ENCODE measurements at regions not wholly inside any gene's neighbourhood (a gene's known extent, or its start where the extent isn't known, plus 50 kb on each side); places are given as distances from the start of the nearest gene placed in this dataset.

GRCh38 chrX:4841216-4841745, 1127.8 kb upstream of the PRKX start:
- no peak for TF ChIP-seq CTCF (IDR thresholded peaks at IDR 0.05; ENCODE audit: control extremely low read depth, extremely low read depth)
- Histone ChIP-seq H3K36me3 (ENCODE audit: control insufficient read depth in 4 of 4, insufficient read depth in 4 of 4, low read length in 4 of 4) (no peaks in the 10 kb centered on the region), H3K9me3 (ENCODE audit: control insufficient read depth in 4 of 4, insufficient read depth in 3 of 4, low read length in 3 of 4) (no peaks in the 10 kb centered on the region), H3K4me1 (ENCODE audit: control insufficient read depth in 5 of 5, insufficient read depth in 5 of 5, low read length in 5 of 5) (no peaks in the 10 kb centered on the region), H3K9ac (ENCODE audit: insufficient read depth in 1 of 2, low read length in 2 of 2) (no peak overlapping the region), H3K4me3 (no peak overlapping the region), H3K27ac (ENCODE audit: low read depth in 1 of 2, low read length in 1 of 2) (no peak overlapping the region), H3K27me3 (ENCODE audit: control insufficient read depth in 3 of 3, insufficient read depth in 3 of 3, low read length in 2 of 3) (peaks cover 0 to 6% (median 0%) of the 10 kb centered on the region in 3 donors)
- DNase-seq (peak in 1 of 3 donors; percentile 2), ATAC-seq (ENCODE audit: insufficient read depth, low FRiP score) (no peak)
- WGBS, 2 donors, result 41 to 81% methylated on average over 2 of the region's 2 CpGs

GRCh38 chrX:4831574-4831973, 1118.1 kb upstream of the PRKX start:
- no peak overlapping the region for H3K27ac ChIP-seq (ENCODE audit: low read depth in 1 of 2, low read length in 1 of 2)
- H3K9me3 ChIP-seq (ENCODE audit: control insufficient read depth in 4 of 4, insufficient read depth in 3 of 4, low read length in 3 of 4), result peaks cover 0 to 3% (median 1%) of the 10 kb centered on the region in 4 donors
- TF ChIP-seq CTCF (IDR thresholded peaks at IDR 0.05; ENCODE audit: control extremely low read depth, extremely low read depth), result no peak
- H3K9ac ChIP-seq (ENCODE audit: insufficient read depth in 1 of 2, low read length in 2 of 2), result no peak overlapping the region
- no peaks in the 10 kb centered on the region for H3K4me1 ChIP-seq (ENCODE audit: control insufficient read depth in 5 of 5, insufficient read depth in 5 of 5, low read length in 5 of 5)
- ATAC-seq (ENCODE audit: insufficient read depth, low FRiP score) (no peak), DNase-seq (no peak)
- H3K27me3 ChIP-seq (ENCODE audit: control insufficient read depth in 3 of 3, insufficient read depth in 3 of 3, low read length in 2 of 3), result peaks cover 0 to 4% (median 0%) of the 10 kb centered on the region in 3 donors
- H3K36me3 ChIP-seq (ENCODE audit: control insufficient read depth in 4 of 4, insufficient read depth in 4 of 4, low read length in 4 of 4), result no peaks in the 10 kb centered on the region
- WGBS, 2 donors, result 62 to 86% methylated on average over 1 of the region's 1 CpG
- no peak overlapping the region for H3K4me3 ChIP-seq

DNA sequence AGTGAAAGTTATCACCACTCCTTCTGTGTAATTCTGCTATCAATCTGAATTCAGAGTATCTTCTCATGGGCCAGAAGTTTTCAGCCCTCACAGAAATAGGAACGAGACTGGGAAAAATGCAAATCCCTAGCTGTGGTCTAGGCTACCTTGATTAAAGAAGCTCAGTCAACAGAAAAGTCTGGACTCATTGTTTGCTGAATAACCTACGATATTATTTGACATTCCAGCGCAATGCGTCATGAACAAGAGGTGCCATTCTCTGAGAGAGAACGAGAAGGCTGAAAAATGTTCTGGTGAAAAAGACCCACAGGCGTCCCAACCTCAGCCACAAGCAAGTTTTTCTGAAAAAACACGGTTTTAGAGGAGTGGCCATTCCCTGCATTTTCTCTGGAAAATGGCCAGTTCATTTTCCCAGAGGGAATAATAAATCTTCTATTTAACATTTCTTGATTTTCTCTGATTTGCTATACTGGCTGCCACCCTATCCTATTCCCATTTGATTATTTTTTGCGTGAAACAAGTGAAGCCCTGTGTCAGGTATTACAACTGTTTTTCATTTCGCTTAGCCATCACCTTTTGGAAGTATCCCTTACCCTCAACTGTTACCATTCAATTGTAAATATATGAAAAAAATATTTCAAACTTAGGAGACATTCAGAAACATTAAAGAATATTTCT, 1117.6 kb upstream of the PRKX start:
- H3K9ac ChIP-seq (ENCODE audit: insufficient read depth in 1 of 2, low read length in 2 of 2), result no peak overlapping the region
- 67 to 90% methylated on average over 9 of the region's 9 CpGs for WGBS, 2 donors
- H3K27me3 ChIP-seq (ENCODE audit: control insufficient read depth in 3 of 3, insufficient read depth in 3 of 3, low read length in 2 of 3), result peaks cover 0 to 4% (median 0%) of the 10 kb centered on the region in 3 donors
- H3K27ac ChIP-seq (ENCODE audit: low read depth in 1 of 2, low read length in 1 of 2), result no peak overlapping the region
- no peaks in the 10 kb centered on the region for H3K36me3 ChIP-seq (ENCODE audit: control insufficient read depth in 4 of 4, insufficient read depth in 4 of 4, low read length in 4 of 4)
- no peaks in the 10 kb centered on the region for H3K4me1 ChIP-seq (ENCODE audit: control insufficient read depth in 5 of 5, insufficient read depth in 5 of 5, low read length in 5 of 5)
- H3K9me3 ChIP-seq (ENCODE audit: control insufficient read depth in 4 of 4, insufficient read depth in 3 of 4, low read length in 3 of 4), result peaks cover 0 to 3% (median 1%) of the 10 kb centered on the region in 4 donors
- TF ChIP-seq CTCF (IDR thresholded peaks at IDR 0.05; ENCODE audit: control extremely low read depth, extremely low read depth), result no peak
- ATAC-seq (ENCODE audit: insufficient read depth, low FRiP score), result peak; percentile 75
- H3K4me3 ChIP-seq, result no peak overlapping the region
- DNase-seq, result peak; percentile 29 to 58 (median 35)

Measured in lung (tissue), 11 donors.